AG04450 (cell line): ENCODE measurements at regions not wholly inside any gene's neighbourhood (a gene's known extent, or its start where the extent isn't known, plus 50 kb on each side); places are given as distances from the start of the nearest gene placed in this dataset.

Experiments used
- CTCF ChIA-PET: fragments of 300-600, 350-600 bp; formaldehyde crosslinking; extraction: SDS; loops from one replicate; lab custom pipeline; 2022; ENCODE audit warnings: antibody characterized with exemption, inconsistent platforms; lab: Charles Lee
- POLR2A ChIA-PET: fragments of 350-600 bp; formaldehyde crosslinking; extraction: SDS; loops from one replicate; lab custom pipeline; 2021; ENCODE audit warnings: antibody characterized with exemption, inconsistent platforms; lab: Yijun Ruan, JAX
- DNase-seq: peaks from one replicate; pipeline ENCODE4 v3.0.0-alpha.2; 2011; ENCODE audit warnings: low read depth, low spot score
- H3K27ac ChIP-seq: one replicate; pipeline ENCODE4 v1.5.1; 2012; ENCODE audit warnings: low read depth, low read length, control low read depth
- H3K27me3 ChIP-seq: one replicate; pipeline ENCODE4 v1.6.0; 2012; ENCODE audit warnings: low read length; ENCODE audit not compliant: control insufficient read depth, insufficient read depth
- H3K4me3 ChIP-seq: 2 replicates; pipeline ENCODE4 v1.5.1; 2011; ENCODE audit warnings: mild to moderate bottlenecking, low read depth, low read length, control low read depth
- H3K9me3 ChIP-seq: 2 replicates; pipeline ENCODE4 v1.5.1; 2012; ENCODE audit warnings: low read length; ENCODE audit not compliant: control insufficient read depth, insufficient read depth
- TF ChIP-seq, protein P1 (sequence below): IDR thresholded peaks from 2 replicates; pipeline ENCODE4 v1.5.1; 2011; ENCODE audit warnings: low read depth, low read length, control low read depth, inconsistent platforms

DNA sequence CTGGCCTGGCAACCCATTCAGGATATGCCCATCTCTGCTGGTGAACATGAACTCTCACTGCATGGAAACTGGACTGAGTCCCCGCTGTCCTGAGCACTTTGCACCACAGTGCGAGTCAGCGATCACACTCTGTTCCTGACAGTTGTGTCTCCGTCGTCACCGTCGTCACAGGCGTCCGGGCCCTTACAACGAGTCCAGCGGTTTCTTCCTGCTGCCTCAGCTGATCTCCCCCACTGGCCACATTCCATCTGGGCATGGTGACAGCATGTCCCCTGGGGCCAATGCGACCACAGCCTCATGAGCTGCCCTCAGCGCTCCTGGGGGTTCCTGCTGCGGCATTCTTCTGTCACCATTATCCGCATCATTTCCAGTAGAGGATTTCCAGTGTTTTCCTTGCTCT lies 76.8 kb upstream of the KLF6 start:
- Histone ChIP-seq H3K27me3 (no peaks in the 10 kb centered on the region), H3K27ac (no peak overlapping the region), H3K4me3 (no peak overlapping the region), H3K9me3 (no peaks in the 10 kb centered on the region)
- DNase-seq: no peak
- ChIA-PET CTCF (interaction anchor here (0.6 kb wide), 1 partner anchor 82 kb away, joined by 3 read pairs; no protein-coding TSS in a partner anchor), POLR2A (no interaction called here)
- TF ChIP-seq, protein P1, sequence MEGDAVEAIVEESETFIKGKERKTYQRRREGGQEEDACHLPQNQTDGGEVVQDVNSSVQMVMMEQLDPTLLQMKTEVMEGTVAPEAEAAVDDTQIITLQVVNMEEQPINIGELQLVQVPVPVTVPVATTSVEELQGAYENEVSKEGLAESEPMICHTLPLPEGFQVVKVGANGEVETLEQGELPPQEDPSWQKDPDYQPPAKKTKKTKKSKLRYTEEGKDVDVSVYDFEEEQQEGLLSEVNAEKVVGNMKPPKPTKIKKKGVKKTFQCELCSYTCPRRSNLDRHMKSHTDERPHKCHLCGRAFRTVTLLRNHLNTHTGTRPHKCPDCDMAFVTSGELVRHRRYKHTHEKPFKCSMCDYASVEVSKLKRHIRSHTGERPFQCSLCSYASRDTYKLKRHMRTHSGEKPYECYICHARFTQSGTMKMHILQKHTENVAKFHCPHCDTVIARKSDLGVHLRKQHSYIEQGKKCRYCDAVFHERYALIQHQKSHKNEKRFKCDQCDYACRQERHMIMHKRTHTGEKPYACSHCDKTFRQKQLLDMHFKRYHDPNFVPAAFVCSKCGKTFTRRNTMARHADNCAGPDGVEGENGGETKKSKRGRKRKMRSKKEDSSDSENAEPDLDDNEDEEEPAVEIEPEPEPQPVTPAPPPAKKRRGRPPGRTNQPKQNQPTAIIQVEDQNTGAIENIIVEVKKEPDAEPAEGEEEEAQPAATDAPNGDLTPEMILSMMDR: no peak

DNA sequence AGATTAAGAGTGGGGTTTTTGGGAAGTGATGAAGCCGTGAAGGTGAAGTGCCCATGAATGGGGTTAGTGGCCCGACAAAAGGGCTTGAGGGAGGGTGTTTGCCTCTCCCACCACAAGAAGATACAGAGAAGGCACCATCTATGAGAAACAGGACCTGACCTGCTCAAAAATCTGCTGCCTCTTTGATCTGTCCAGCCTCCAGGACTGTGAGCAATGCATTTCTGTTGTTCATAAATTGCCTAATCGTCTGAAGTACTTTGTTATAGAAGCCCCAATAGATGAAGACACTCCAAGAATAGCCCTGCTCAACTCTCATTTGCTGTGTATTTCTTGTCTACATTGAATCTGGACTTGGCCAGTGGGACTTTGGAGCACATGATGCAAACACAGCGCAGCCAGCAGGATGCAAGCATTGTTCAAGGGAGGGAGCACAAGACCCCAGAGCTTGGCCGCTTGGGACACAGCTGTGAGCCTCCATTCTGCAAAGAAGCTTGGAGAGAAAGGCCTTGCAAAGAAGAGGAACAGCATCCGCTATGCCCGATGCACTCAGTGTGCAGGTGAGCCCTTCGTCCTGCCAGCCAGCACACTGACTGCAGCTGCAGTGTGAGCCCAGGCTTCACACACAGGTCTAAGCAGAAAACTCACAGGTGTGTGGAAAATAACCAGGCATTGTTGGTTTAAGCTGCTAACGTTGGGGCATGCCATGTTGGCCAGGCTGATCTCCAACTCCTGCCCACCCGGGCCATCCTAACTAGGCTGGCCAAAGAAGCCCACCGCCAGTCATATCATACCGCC lies 73.2 kb upstream of the KLF6 start:
- POLR2A ChIA-PET: no interaction called here

GRCh38 chr10:3857318-3857717 lies 72.3 kb upstream of the KLF6 start:
- ChIA-PET POLR2A (no interaction called here), CTCF (no interaction called here)
- no peak for DNase-seq
- no peak overlapping the region for H3K27ac ChIP-seq
- H3K9me3 ChIP-seq: no peaks in the 10 kb centered on the region
- H3K27me3 ChIP-seq: no peaks in the 10 kb centered on the region
- TF ChIP-seq, protein P1: no peak
- no peak overlapping the region for H3K4me3 ChIP-seq

More for the DNA sequence above, 73.2 kb upstream of the KLF6 start:
- no peak for DNase-seq
- Histone ChIP-seq H3K27ac (no peak overlapping the region), H3K4me3 (no peak overlapping the region), H3K27me3 (no peaks in the 10 kb centered on the region), H3K9me3 (no peaks in the 10 kb centered on the region)
- TF ChIP-seq, protein P1: no peak
- CTCF ChIA-PET: no interaction called here

GRCh38 chr10:3856593-3856992 lies 71.6 kb upstream of the KLF6 start:
- POLR2A ChIA-PET: no interaction called here
- H3K27ac ChIP-seq: no peak overlapping the region

More at GRCh38 chr10:3856593-3856992, 71.6 kb upstream of the KLF6 start:
- Histone ChIP-seq H3K27me3 (no peaks in the 10 kb centered on the region), H3K4me3 (no peak overlapping the region), H3K9me3 (no peaks in the 10 kb centered on the region)
- CTCF ChIA-PET: no interaction called here
- no peak for DNase-seq
- TF ChIP-seq, protein P1: no peak
